K562 (cell line): ENCODE measurements at regions not wholly inside any gene's neighbourhood (a gene's known extent, or its start where the extent isn't known, plus 50 kb on each side); places are given as distances from the start of the nearest gene placed in this dataset.

Experiments used
- C11orf30 ChIP-seq: fragments of 450-650 bp; IDR thresholded peaks from 2 replicates; pipeline ENCODE4 v1.6.1; 2016; ENCODE audit warnings: low read depth, mild to moderate bottlenecking
- CREB5 ChIP-seq: fragments of 250-450 bp; sonication (Bioruptor Pico); IDR thresholded peaks from 2 replicates; pipeline ENCODE4 v1.5.0; 2020; ENCODE audit warnings: mild to moderate bottlenecking
- EHMT2 ChIP-seq: fragments of 450-650 bp; IDR thresholded peaks from 2 replicates; pipeline ENCODE4 v1.6.1; 2018; ENCODE audit warnings: antibody characterized with exemption
- MEF2A ChIP-seq: IDR thresholded peaks from 2 replicates; pipeline ENCODE4 v1.6.1; 2011; ENCODE audit warnings: low read depth, mild to moderate bottlenecking, low read length, moderate library complexity; ENCODE audit not compliant: control insufficient read depth
- MYC ChIP-seq, 2 experiments: fragments of 250-450 bp in 1 of 2; sonication (Bioruptor Pico) in 1 of 2; IDR thresholded peaks; 2 replicates each; pipeline versions ENCODE4 v1.5.1 to v1.6.1; 2012 to 2021; ENCODE audit warnings: low read depth in 2 of 2, borderline replicate concordance in 1 of 2, improper control_type of control experiment in 1 of 2, low read length in 1 of 2, mild to moderate bottlenecking in 1 of 2, moderate library complexity in 1 of 2
- POLR2B ChIP-seq: fragments of 450-650 bp; IDR thresholded peaks from 2 replicates; pipeline ENCODE4 v1.6.1; 2018; ENCODE audit warnings: low read depth; ENCODE audit not compliant: partially characterized antibody
- POU5F1 ChIP-seq: fragments of 150-350 bp; IDR thresholded peaks from 2 replicates; pipeline ENCODE4 v1.6.1; 2014; ENCODE audit warnings: borderline replicate concordance, low read length, low read depth, mild to moderate bottlenecking; ENCODE audit not compliant: partially characterized antibody
- RBM39 ChIP-seq: fragments of 200-400 bp; formaldehyde crosslinking; optimal IDR thresholded peaks from 2 replicates; pipeline ENCODE3; 2018; ENCODE audit warnings: low read depth, low read length
- ZBTB9 ChIP-seq: fragments of 450-650 bp; formaldehyde crosslinking; IDR thresholded peaks from 2 replicates; pipeline ENCODE4 v1.4.0; 2020; ENCODE audit warnings: mild to moderate bottlenecking, moderate library complexity
- ZNF318 ChIP-seq, 2 experiments: fragments of 450-650 bp; IDR thresholded peaks; 2 replicates each; pipeline ENCODE4 v1.6.1; 2016; ENCODE audit warnings: mild to moderate bottlenecking in 2 of 2, borderline replicate concordance in 1 of 2, low read depth in 1 of 2, moderate library complexity in 1 of 2
- ZNF408 ChIP-seq: fragments of 250-450 bp; sonication (Bioruptor Pico); IDR thresholded peaks from 2 replicates; pipeline ENCODE4 v1.4.0; 2020; ENCODE audit warnings: low read depth, mild to moderate bottlenecking, moderate library complexity
- ZNF507 ChIP-seq: conservative IDR thresholded peaks from 2 replicates; pipeline ENCODE4 v1.6.1; 2017; ENCODE audit warnings: missing genetic modification characterization, missing compliant biosample characterization
- TF ChIP-seq, protein P1 (sequence below): sonication (generic); formaldehyde crosslinking; IDR thresholded peaks from 2 replicates; pipeline ENCODE4 v1.8.1; 2023; ENCODE audit warnings: mild to moderate bottlenecking, missing genetic modification reagents, moderate library complexity

GRCh38 chr4:99734583-99735322 lies 77.1 kb upstream of the C4orf54 start (continued):
- TF ChIP-seq ZNF318 (IDR thresholded peaks at IDR 0.05; ENCODE audit: borderline replicate concordance in 1 of 2, low read depth in 1 of 2), result no peak
- TF ChIP-seq MEF2A, result no peak
- TF ChIP-seq, protein P1, sequence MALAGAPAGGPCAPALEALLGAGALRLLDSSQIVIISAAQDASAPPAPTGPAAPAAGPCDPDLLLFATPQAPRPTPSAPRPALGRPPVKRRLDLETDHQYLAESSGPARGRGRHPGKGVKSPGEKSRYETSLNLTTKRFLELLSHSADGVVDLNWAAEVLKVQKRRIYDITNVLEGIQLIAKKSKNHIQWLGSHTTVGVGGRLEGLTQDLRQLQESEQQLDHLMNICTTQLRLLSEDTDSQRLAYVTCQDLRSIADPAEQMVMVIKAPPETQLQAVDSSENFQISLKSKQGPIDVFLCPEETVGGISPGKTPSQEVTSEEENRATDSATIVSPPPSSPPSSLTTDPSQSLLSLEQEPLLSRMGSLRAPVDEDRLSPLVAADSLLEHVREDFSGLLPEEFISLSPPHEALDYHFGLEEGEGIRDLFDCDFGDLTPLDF (CRISPR knock-in tag), result no peak
- no peak for TF ChIP-seq MYC (IDR thresholded peaks at IDR 0.05; ENCODE audit: low read depth, low read length)
- no peak for TF ChIP-seq MYC (CRISPR knock-in tag; IDR thresholded peaks at IDR 0.05; ENCODE audit: borderline replicate concordance, low read depth)
- 0 out of 2 replicates have a peak, but pooled peaks have one; percentile 41 for TF ChIP-seq EHMT2
- TF ChIP-seq CREB5, result peak; percentile 70; the same call in 1 of the 2 replicates
- peak; percentile 80; the same call in 1 of the 2 replicates for TF ChIP-seq ZBTB9 (CRISPR knock-in tag)
- no peak for TF ChIP-seq C11orf30
- TF ChIP-seq ZNF408 (CRISPR knock-in tag), result no peak
- no peak for TF ChIP-seq RBM39
- no peak for TF ChIP-seq POLR2B
- peak; percentile 49 for TF ChIP-seq ZNF507 (tag)
- TF ChIP-seq POU5F1, result no peak
